ENCODE measurements at regions not wholly inside any gene's neighbourhood (a gene's known extent, or its start where the extent isn't known, plus 50 kb on each side); places are given as distances from the start of the nearest gene placed in this dataset.

DNA sequence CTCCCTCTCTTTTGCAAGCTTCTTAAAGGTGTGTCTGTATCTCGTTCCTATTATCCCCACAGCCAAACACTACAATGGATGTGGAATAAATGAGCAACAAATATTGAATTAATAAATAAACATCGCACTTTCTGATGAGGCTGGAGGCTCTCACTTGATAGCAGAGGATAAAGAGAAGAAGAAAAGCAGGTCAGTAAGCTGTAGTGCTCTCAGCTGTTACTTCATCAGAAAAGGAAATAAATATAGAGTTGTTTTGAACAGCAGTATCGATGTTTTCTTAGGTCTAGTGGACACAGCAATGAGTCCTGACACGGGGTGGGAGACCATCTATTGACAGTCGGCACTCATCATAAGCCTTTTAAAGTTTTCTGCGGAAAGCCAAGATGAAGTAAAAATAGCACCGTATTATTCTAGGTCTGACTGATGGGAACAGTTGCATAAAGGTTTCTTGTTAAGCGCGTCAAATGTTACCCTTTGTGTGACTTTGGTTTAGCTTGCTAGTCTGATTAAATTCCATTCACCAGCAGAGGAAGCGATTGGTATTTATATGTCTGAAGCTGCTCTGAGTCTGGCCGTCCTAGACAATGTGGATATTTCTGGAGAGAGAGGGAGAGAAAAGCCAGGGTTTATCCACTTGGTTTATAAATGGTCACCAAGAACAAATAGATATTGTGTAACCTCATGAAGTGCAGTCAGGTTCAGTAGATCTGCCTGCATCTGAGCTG is 646.1 kb downstream of the CDH11 start:
- Histone ChIP-seq H3K9me3 (no peaks in the 10 kb centered on the region), H3K9ac (ENCODE audit: low read depth in 2 of 2, low read length in 2 of 2) (no peak overlapping the region), H3K36me3 (no peaks in the 10 kb centered on the region), H3K27ac (no peak overlapping the region), H3K4me3 (no peak overlapping the region), H3K4me1 (no peaks in the 10 kb centered on the region), H3K27me3 (no peaks in the 10 kb centered on the region)
- intact Hi-C loops (cut with DNase I), result no loop called here
- DNase-seq, result no peak
- TF ChIP-seq, protein P1, sequence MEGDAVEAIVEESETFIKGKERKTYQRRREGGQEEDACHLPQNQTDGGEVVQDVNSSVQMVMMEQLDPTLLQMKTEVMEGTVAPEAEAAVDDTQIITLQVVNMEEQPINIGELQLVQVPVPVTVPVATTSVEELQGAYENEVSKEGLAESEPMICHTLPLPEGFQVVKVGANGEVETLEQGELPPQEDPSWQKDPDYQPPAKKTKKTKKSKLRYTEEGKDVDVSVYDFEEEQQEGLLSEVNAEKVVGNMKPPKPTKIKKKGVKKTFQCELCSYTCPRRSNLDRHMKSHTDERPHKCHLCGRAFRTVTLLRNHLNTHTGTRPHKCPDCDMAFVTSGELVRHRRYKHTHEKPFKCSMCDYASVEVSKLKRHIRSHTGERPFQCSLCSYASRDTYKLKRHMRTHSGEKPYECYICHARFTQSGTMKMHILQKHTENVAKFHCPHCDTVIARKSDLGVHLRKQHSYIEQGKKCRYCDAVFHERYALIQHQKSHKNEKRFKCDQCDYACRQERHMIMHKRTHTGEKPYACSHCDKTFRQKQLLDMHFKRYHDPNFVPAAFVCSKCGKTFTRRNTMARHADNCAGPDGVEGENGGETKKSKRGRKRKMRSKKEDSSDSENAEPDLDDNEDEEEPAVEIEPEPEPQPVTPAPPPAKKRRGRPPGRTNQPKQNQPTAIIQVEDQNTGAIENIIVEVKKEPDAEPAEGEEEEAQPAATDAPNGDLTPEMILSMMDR (IDR thresholded peaks at IDR 0.05), result no peak

DNA sequence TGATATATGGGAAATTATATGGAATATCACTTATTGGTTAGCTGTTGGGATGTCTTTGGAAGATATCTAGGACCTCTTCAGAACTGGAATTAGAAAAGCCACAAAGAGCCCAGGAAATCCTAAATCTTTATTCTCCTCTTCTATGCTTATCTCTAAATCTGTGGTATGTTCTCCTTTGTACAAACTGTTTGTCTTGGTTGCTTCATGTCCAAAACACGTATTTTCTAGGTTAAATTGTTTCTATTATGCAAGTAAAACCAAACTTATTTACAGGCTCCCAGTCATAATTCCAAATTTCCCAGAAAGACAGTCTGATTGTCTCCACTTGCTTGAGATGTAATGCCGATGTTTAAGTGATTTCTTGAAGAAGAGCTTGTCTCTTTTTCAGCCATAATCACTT is 650.9 kb downstream of the CDH11 start:
- Histone ChIP-seq H3K9me3 (no peaks in the 10 kb centered on the region), H3K27me3 (no peaks in the 10 kb centered on the region), H3K27ac (no peak overlapping the region), H3K4me3 (no peak overlapping the region), H3K9ac (ENCODE audit: low read depth in 2 of 2, low read length in 2 of 2) (no peak overlapping the region), H3K36me3 (no peaks in the 10 kb centered on the region), H3K4me1 (no peaks in the 10 kb centered on the region)
- no peak for DNase-seq
- intact Hi-C loops (cut with DNase I), result no loop called here
- TF ChIP-seq, protein P1 (IDR thresholded peaks at IDR 0.05), result no peak

DNA sequence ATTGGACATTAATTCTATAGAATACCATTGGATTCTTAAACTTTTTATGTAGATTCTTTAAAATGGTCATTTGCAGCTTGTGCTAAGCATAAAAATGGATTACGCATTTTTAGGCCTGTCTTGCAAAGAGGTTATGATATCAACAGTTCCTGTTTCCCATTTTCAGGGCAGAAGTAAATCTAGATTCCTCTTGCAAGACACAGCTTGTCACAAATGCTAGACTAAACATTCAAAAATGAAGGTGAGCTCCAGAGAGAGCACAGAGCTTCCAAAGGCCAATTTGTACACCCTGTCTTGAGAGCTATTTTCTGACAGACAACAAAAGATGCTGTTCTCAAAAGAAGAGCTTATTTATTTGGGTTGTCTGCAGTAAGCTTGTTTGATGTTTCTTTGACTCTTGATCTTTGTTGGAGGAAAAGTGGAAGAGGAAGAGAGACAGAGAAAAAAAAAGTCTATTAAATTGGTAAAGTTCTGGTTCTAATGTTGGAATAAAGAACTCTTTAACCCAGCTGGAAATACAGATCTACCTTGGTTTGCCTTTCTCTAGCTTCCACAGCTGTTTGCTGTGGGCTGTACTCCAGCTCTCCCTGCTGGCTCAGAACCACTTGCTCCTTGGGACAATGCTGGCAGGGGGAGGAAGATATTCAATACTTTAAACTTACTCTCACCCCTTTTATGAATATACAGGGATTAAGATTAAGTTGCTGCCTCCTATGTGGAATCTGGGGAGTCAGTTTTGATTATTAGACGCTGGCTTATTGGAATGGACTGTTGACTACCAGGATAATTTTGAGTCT is 651.8 kb downstream of the CDH11 start:
- no peak for DNase-seq
- H3K9me3 ChIP-seq, result no peaks in the 10 kb centered on the region

DNA sequence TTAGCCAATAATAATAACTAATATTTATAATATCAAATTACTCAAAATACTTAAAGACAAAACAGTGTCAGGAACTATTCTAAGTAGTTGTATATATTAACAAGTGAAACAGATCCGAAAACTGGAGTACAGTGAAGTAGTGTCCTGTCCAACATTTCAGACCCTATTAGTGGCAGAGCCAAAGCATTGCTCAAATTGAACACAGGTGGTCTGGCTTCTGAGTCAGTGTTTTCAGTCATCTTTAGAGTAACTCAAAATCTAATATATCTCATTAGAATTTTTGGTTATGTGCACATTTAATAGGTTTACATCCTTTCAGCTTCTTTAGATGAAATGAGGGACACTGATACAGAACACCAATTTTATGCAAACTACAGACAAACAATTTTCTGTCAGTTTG is 652.5 kb downstream of the CDH11 start:
- DNase-seq, result no peak
- Histone ChIP-seq H3K4me1 (no peaks in the 10 kb centered on the region), H3K9ac (ENCODE audit: low read depth in 2 of 2, low read length in 2 of 2) (no peak overlapping the region), H3K27me3 (no peaks in the 10 kb centered on the region), H3K4me3 (no peak overlapping the region), H3K9me3 (no peaks in the 10 kb centered on the region), H3K36me3 (no peaks in the 10 kb centered on the region), H3K27ac (no peak overlapping the region)
- TF ChIP-seq, protein P1 (IDR thresholded peaks at IDR 0.05), result no peak
- intact Hi-C loops (cut with DNase I), result no loop called here

More for the DNA sequence above, 651.8 kb downstream of the CDH11 start:
- H3K9ac ChIP-seq (ENCODE audit: low read depth in 2 of 2, low read length in 2 of 2), result no peak overlapping the region
- intact Hi-C loops (cut with DNase I), result no loop called here
- no peaks in the 10 kb centered on the region for H3K27me3 ChIP-seq
- H3K4me1 ChIP-seq, result no peaks in the 10 kb centered on the region
- H3K27ac ChIP-seq, result no peak overlapping the region
- TF ChIP-seq, protein P1 (IDR thresholded peaks at IDR 0.05), result no peak
- no peaks in the 10 kb centered on the region for H3K36me3 ChIP-seq
- no peak overlapping the region for H3K4me3 ChIP-seq

DNA sequence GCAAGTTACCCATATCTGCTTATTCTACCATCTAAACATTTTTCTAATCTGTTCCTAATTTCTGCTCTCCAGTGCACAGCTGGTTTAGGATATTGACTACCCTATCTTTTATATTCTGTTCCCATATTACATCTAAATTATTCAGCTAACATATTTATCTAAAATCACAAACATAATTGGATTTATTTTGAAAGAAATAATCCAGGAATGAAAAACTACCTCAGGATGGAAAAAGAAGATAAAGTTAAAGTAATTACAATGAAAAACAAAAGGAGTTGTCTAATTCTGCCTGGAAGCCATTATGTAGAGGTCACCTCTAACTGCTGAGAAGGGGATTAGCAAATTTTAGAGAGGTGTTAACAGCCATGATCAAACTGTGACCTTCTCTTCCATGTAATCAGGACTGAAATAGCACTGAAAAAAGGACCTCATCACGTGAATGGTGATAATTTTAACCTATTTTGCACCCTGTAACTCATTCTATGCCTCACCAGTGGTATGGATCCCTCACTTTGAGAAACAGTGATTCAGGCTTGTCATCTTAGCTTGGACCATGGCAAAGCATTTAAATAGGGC is 653.3 kb downstream of the CDH11 start:
- Histone ChIP-seq H3K9me3 (no peaks in the 10 kb centered on the region), H3K36me3 (no peaks in the 10 kb centered on the region), H3K4me1 (no peaks in the 10 kb centered on the region), H3K27me3 (no peaks in the 10 kb centered on the region), H3K27ac (no peak overlapping the region), H3K9ac (ENCODE audit: low read depth in 2 of 2, low read length in 2 of 2) (no peak overlapping the region), H3K4me3 (no peak overlapping the region)
- intact Hi-C loops (cut with DNase I), result no loop called here
- TF ChIP-seq, protein P1 (IDR thresholded peaks at IDR 0.05), result no peak
- no peak for DNase-seq

All from colonic mucosa (tissue), 4 donors.